IMR-90 (cell line): ENCODE measurements at regions not wholly inside any gene's neighbourhood (a gene's known extent, or its start where the extent isn't known, plus 50 kb on each side); places are given as distances from the start of the nearest gene placed in this dataset.

Experiments used
- ATAC-seq: fragments of 200-7000 bp; cut with Tn5 transposase; 2 replicates; pipeline ENCODE4 v1.9.1; 2020; ENCODE audit warnings: low read depth, mild to moderate bottlenecking, moderate library complexity
- BruUV-seq: library from RNA; stranded (reverse); fragments of 400-500 nt; replicated peaks from 2 replicates; lab custom pipeline; 2021; lab: Mats Ljungman, UMichigan
- CTCF ChIA-PET: fragments of 300-600 bp; formaldehyde crosslinking; extraction: SDS; loops from one replicate; lab custom pipeline; 2021; ENCODE audit warnings: antibody characterized with exemption; lab: Yijun Ruan, JAX
- POLR2A ChIA-PET: fragments of 300-600 bp; sonication (Branson Sonifier 250); formaldehyde crosslinking; loops from one replicate; lab custom pipeline; 2022; ENCODE audit warnings: antibody characterized with exemption; ENCODE audit not compliant: unreplicated experiment; lab: Charles Lee
- DNase-seq: peaks from one replicate; pipeline ENCODE4 v3.0.0; 2013
- H2AFZ ChIP-seq: replicated peaks from 2 replicates; pipeline ENCODE3; 2013; ENCODE audit warnings: low read length, mild to moderate bottlenecking; ENCODE audit not compliant: poor library complexity
- H2AK5ac ChIP-seq: 2 replicates; pipeline ENCODE4 v1.6.1; 2013; ENCODE audit warnings: low read depth, low read length, inconsistent platforms
- H2AK9ac ChIP-seq: replicated peaks from 2 replicates; pipeline ENCODE3; 2013; ENCODE audit warnings: mild to moderate bottlenecking, low read depth, low read length, moderate library complexity; ENCODE audit not compliant: poor library complexity
- H2BK120ac ChIP-seq: 2 replicates; pipeline ENCODE4 v1.6.1; 2013; ENCODE audit warnings: low read depth, low read length, inconsistent platforms
- H2BK15ac ChIP-seq: 3 replicates; pipeline ENCODE4 v1.6.1; 2013; ENCODE audit warnings: low read depth, low read length, inconsistent platforms
- H2BK20ac ChIP-seq: 2 replicates; pipeline ENCODE4 v1.6.1; 2013; ENCODE audit warnings: low read depth, mild to moderate bottlenecking, inconsistent platforms, low read length, moderate library complexity
- H2BK5ac ChIP-seq: 2 replicates; pipeline ENCODE4 v1.6.1; 2013; ENCODE audit warnings: mild to moderate bottlenecking, low read depth, low read length, inconsistent platforms; ENCODE audit not compliant: poor library complexity, severe bottlenecking
- H3K14ac ChIP-seq: replicated peaks from 2 replicates; pipeline ENCODE4 v1.6.1; 2013; ENCODE audit warnings: low read depth, low read length, inconsistent platforms
- H3K18ac ChIP-seq: 2 replicates; pipeline ENCODE4 v1.6.1; 2013; ENCODE audit warnings: low read depth, low read length, control low read depth
- H3K23ac ChIP-seq: 2 replicates; pipeline ENCODE4 v1.6.1; 2013; ENCODE audit warnings: low read depth, low read length, inconsistent platforms
- H3K27ac ChIP-seq: 2 replicates; pipeline ENCODE4 v1.5.1; 2013; ENCODE audit warnings: mild to moderate bottlenecking, control low read depth, low read length; ENCODE audit not compliant: insufficient read depth
- H3K27me3 ChIP-seq: 2 replicates; pipeline ENCODE4 v1.6.1; 2013; ENCODE audit warnings: low read length; ENCODE audit not compliant: control insufficient read depth, insufficient read depth
- H3K36me3 ChIP-seq: 2 replicates; pipeline ENCODE4 v1.6.1; 2013; ENCODE audit warnings: low read length, mixed read lengths; ENCODE audit not compliant: control insufficient read depth, insufficient read depth
- H3K4ac ChIP-seq: 2 replicates; pipeline ENCODE4 v1.6.1; 2013; ENCODE audit warnings: low read depth, low read length, inconsistent platforms
- H3K4me1 ChIP-seq: 2 replicates; pipeline ENCODE4 v1.6.1; 2013; ENCODE audit warnings: low read length, mixed read lengths; ENCODE audit not compliant: control insufficient read depth, insufficient read depth
- H3K4me2 ChIP-seq: 2 replicates; pipeline ENCODE4 v1.6.1; 2013; ENCODE audit warnings: low read depth, mild to moderate bottlenecking, control low read depth, low read length, moderate library complexity
- H3K4me3 ChIP-seq: 2 replicates; pipeline ENCODE4 v1.5.1; 2013; ENCODE audit warnings: low read depth, mild to moderate bottlenecking, control low read depth, low read length, moderate library complexity; ENCODE audit not compliant: insufficient read depth
- H3K56ac ChIP-seq: 2 replicates; pipeline ENCODE4 v1.6.1; 2013; ENCODE audit warnings: low read length, inconsistent platforms; ENCODE audit not compliant: insufficient read depth; ENCODE audit errors: extremely low read depth
- H3K79me1 ChIP-seq, 2 experiments: 2 replicates each; pipeline ENCODE4 v1.6.1; 2013; ENCODE audit warnings: low read length in 2 of 2, inconsistent platforms in 1 of 2, low read depth in 1 of 2
- H3K9ac ChIP-seq: 2 replicates; pipeline ENCODE4 v1.6.1; 2013; ENCODE audit warnings: low read depth, low read length, control low read depth
- H3K9me1 ChIP-seq: 2 replicates; pipeline ENCODE4 v1.6.1; 2013; ENCODE audit warnings: low read length, inconsistent platforms; ENCODE audit not compliant: insufficient read depth
- H3K9me3 ChIP-seq: 2 replicates; pipeline ENCODE4 v1.6.1; 2013; ENCODE audit warnings: low read length; ENCODE audit not compliant: control insufficient read depth, insufficient read depth
- H4K20me1 ChIP-seq: 2 replicates; pipeline ENCODE4 v1.6.1; 2013; ENCODE audit warnings: low read length, inconsistent platforms; ENCODE audit not compliant: insufficient read depth
- H4K5ac ChIP-seq: 2 replicates; pipeline ENCODE4 v1.6.1; 2013; ENCODE audit warnings: mild to moderate bottlenecking, low read depth, low read length, control low read depth
- H4K8ac ChIP-seq, 2 experiments: 2 replicates each; pipeline ENCODE4 v1.6.1; 2013; ENCODE audit warnings: low read depth in 2 of 2, low read length in 2 of 2, control low read depth in 1 of 2, inconsistent platforms in 1 of 2
- H4K91ac ChIP-seq: 2 replicates; pipeline ENCODE4 v1.6.1; 2013; ENCODE audit warnings: low read depth, low read length, inconsistent platforms; ENCODE audit not compliant: insufficient read depth
- RFX5 ChIP-seq: IDR thresholded peaks from 2 replicates; pipeline ENCODE4 v1.8.0; 2012; ENCODE audit warnings: low read depth, mild to moderate bottlenecking, low read length, moderate library complexity
- WGBS, 2 experiments: methylation state at CpG; one replicate each; pipeline versions ENCODE4 v1.1.5 to v1.1.7; 2013; ENCODE audit warnings: missing lambda C conversion rate in 2 of 2; ENCODE audit not compliant: insufficient read length in 1 of 2; ENCODE audit errors: extremely low coverage in 2 of 2; 5-methylcytosine and 5-hydroxymethylcytosine counted together
- dilution Hi-C: fragments of 300-500 bp; cut with HindIII; formaldehyde crosslinking; loops from one replicate; pipeline ENCODE4 v1.14.3; 2018; ENCODE audit warnings: low sequenced_read_pairs; ENCODE audit not compliant: unreplicated experiment
- in situ Hi-C: fragments of 300-500 bp; cut with MboI; formaldehyde crosslinking; loops from 3 replicates; pipeline ENCODE4 v1.14.3; 2019; ENCODE audit warnings: low sequenced_read_pairs, inconsistent platforms, mixed read lengths
- intact Hi-C: fragments of 100-400 bp; cut with micrococcal nuclease; formaldehyde crosslinking; loops from 2 replicates; pipeline ENCODE4 v1.10.0; 2022

- H2BK5ac ChIP-seq, result no peak overlapping the region
- in situ Hi-C loops, result no loop called here
- no peak overlapping the region for H3K4me2 ChIP-seq
- no peak for DNase-seq
- intact Hi-C loops, result no loop called here
- H4K91ac ChIP-seq, result no peak overlapping the region
- no peak overlapping the region for H3K23ac ChIP-seq
- no peak overlapping the region for H4K8ac ChIP-seq
- H3K9ac ChIP-seq, result no peak overlapping the region
- no peak overlapping the region for H2BK15ac ChIP-seq
- H2AK5ac ChIP-seq, result no peak overlapping the region
- H4K5ac ChIP-seq, result no peak overlapping the region
- no peak overlapping the region for H3K18ac ChIP-seq
- no peaks in the 10 kb centered on the region for H3K4me1 ChIP-seq
- no peak overlapping the region for H3K27ac ChIP-seq
- H3K4me3 ChIP-seq, result no peak overlapping the region
- no peak; the same call in 1 of the 2 replicates for ATAC-seq
- no peak overlapping the region for H3K4ac ChIP-seq
- no peak overlapping the region for H2AK9ac ChIP-seq
- H3K27me3 ChIP-seq, result no peaks in the 10 kb centered on the region
- H3K56ac ChIP-seq, result no peak overlapping the region
- H4K20me1 ChIP-seq, result no peaks in the 10 kb centered on the region
- H2BK20ac ChIP-seq, result no peak overlapping the region
- H3K9me3 ChIP-seq, result no peaks in the 10 kb centered on the region
- no peaks in the 10 kb centered on the region for H3K79me1 ChIP-seq
- no peaks in the 10 kb centered on the region for H3K9me1 ChIP-seq
- CTCF ChIA-PET, result interaction anchor here (0.7 kb wide), 1 partner anchor 10 kb away, joined by 3 read pairs; no protein-coding TSS in a partner anchor
- H3K14ac ChIP-seq, result no peak overlapping the region
- TF ChIP-seq RFX5, result no peak
- POLR2A ChIA-PET, result no interaction called here
- no CpG with 5 or more reads among the region's 2 CpGs for WGBS, 2 experiments
- no TSS peak for BruUV-seq
- H2BK120ac ChIP-seq, result no peak overlapping the region
- no peaks in the 10 kb centered on the region for H3K36me3 ChIP-seq
- dilution Hi-C loops, result no loop called here
- no peak overlapping the region for H2AFZ ChIP-seq
Observed at GRCh38 chr3:78337801-78338211, 1297.9 kb downstream of the ROBO2 start.
